GM18868 (cell line): ENCODE measurements at regions not wholly inside any gene's neighbourhood (a gene's known extent, or its start where the extent isn't known, plus 50 kb on each side); places are given as distances from the start of the nearest gene placed in this dataset.

ENCODE experiments used
- ATAC-seq: cut with Tn5 transposase; IDR thresholded peaks from one replicate; pipeline ENCODE4 v1.9.1; 2021; ENCODE audit warnings: mild to moderate bottlenecking, moderate library complexity; ENCODE audit not compliant: unreplicated experiment

DNA sequence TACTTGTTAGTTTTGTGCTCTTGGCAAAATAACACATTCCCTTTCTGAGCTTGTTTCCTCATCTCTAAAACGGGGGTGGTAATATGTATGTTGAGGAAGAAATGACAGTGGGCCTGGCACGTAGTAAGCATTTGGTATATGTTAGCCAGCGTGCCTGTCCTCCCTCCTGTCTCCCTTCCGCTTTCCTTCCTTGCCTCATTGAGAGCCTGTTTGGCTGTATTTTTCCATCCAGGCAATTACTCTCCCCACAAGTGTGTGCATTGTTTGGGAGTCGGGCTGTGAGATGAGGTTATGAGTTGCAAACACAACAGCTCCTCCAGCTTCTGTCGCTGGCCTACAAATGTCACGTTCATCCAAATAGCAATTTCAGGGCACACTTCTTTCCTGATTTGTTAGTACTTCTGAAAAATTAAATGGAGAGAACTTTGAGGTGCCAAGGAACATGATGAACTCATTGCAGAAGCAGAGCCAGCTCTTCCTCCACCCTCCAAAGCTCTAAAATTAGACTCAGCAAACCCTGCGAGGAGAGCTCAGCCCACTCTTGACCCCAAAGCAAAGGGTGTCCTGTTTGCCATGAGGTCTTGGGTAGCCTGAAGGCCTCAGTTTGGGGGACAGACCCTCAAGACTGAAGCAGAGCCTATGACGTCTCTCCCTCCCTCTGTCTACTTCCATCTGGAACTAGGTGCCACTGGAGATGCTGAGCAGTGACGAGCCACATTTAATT is 50.7 kb upstream of the TOX2 start:
- no peak for ATAC-seq

DNA sequence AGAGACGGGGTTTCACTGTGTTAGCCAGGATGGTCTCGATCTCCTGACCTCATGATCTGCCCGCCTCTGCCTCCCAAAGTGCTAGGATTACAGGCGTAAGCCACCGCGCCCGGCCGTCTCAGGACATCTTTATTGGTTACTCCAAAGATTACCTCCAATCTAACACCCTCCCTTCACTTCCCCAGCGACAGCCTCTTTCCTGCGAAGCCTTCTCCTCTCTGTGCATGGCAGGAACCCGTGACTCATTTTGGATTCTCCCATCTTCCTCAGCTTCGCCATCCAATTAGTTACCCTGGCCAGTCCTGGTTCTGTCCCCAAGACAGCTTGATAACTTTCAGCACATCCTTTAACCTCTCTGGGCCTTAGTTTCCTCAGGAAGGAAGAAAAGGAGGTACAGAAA is 51.3 kb upstream of the TOX2 start:
- ATAC-seq, result no peak

DNA sequence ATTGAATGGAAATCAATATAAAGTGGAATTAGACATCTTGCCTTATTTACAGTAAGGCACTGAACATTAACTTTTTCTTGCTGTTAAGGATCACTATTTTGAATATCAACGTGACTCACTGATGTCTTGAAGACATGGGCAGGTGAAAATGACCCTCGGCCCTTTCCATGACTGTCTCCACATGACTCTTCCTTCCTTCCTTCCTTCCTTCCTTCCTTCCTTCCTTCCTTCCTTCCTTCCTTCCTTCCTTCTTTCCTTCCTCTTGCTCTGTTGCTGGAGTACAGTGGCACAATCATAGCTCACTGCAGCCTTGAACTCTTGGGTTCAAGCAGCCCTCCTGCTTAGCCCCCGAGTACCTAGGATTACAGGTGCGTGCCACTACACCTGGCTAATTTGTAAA is 52.2 kb upstream of the TOX2 start:
- no peak for ATAC-seq

DNA sequence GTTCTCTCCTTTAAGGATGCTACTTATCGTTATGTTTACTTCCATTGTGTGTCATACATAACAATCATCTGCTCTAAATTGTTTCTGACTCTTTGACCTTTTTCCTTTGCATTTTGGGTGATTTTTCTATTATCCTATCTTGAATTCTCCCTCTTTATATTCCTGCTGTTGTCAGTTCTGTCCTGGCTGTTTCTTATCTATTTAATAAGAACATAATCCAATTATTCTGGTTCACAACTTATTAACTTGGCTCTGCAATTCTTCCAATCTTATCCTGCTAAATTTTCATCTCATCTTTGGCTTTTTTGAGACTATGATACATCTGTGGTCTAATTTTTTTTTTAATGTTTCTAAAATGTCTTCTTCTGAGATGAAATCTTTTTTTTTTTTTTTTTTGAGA is 54.7 kb upstream of the TOX2 start:
- no peak for ATAC-seq

DNA sequence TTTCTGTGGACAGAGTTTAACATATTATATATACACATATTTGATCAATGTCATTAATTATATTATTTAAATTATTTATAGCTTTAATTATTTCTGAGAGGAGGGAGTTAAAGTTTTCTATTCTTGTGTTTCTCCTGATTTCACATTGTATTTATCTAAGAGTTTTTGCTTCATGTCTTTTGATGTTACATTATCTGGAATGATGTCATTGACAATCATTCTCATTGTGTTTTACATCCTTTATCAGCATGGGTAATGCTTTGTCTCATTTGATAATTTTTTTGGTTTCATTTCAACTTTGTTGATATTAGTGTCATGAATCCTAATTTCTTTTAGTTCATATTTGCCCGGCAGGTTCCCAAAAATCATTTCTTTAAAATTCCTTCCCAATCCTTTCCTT is 56.7 kb upstream of the TOX2 start:
- ATAC-seq, result no peak

- ATAC-seq, result no peak
These were observed 57.5 kb upstream of the TOX2 start for GRCh38 chr20:43857127-43857526.

DNA sequence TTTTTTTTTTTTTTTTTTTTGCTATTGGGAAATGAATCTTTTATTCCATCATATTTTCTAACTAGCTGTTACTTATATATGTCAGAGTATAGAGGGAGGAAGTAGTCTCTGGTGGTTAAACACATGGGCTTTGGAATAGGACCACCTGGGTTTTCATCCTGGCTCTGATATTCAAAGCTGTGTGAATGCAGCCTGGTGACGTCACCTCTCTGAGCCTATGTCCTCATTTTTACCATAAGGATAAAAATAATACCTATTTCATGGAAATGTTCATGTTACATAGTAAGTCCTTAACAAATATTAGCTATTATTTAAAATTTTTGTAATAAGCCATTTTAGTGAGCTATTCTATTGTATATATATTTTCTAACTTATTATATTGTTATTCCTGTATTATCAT is 58.8 kb upstream of the TOX2 start:
- ATAC-seq, result no peak

- ATAC-seq, result no peak
These were observed 60.7 kb upstream of the TOX2 start for GRCh38 chr20:43853918-43854317.

- ATAC-seq, result no peak
These were observed 61.4 kb upstream of the TOX2 start for GRCh38 chr20:43853174-43853803.

DNA sequence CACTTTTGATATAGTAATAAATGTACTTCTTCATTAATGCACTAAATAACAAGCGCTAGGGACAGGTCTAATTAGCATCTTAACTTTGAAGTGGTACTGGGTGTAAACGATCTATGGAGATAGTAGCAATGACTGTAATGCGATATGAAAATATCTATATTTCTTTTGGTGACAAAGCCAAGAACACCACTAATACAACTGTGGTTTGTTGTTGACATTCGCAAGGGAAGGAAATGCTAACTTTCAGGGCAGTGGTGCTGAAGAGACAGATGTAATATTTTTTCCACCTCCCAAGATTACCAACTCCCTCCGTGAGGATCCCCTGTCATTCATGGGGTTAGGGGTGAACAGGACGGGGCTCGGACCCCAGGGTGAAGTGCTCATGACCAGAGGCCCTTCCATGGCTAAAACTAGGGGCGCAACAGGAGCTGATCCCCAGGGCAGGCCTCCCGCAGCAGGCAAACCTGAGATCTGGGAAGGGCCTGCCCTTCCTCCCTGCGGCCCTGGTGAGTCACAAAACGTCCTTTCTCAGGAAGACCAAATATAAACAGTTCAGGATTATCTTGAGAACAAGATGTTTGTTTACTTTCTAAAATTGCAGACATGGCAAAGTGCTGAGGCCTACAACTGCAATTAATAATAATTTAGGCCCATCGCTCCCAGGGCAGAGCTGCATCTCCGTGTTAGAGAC is 65.0 kb upstream of the TOX2 start:
- no peak for ATAC-seq

- ATAC-seq, result no peak
These were observed 68.1 kb upstream of the TOX2 start for GRCh38 chr20:43846516-43846905.

DNA sequence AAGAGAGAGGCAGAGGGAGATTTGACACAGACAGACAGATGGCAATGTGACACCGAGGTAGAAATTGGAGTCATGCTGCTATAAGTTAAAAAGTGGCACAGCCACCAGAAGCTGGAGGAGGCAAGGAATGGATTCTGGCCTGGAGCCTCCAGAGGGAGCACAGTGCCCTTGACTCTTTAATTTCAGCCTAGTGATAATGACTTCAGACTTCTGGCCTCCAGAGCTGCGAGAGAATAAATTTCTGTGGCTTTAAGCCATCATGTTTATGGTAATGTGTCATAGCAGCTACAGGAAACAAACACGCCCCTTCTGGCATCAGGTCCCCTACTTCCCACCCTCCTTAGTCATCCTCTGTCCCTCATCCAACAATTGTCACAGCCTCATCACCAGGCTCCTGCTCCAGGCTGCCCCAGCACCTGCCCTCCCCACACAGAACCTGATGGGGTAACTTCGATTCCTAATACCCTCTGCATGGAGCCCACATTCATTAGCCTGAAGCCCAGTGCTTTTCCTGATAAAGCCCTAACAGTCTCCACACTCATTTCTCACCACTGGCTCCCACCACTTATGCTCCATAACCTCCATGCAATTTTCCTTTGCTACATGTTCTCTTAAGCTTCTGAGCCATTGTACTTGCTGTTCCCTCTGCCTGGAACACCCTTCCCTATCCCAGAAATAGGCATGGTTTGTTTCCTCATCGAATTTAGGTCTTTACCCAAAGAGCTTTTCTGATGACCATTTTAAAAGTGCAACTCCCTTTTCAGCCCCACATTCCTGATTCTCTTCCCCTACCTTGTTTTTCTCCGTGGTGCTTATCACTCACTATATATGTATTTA is 69.7 kb upstream of the TOX2 start:
- ATAC-seq, result no peak

GRCh38 chr20:43843965-43844660 is 70.5 kb upstream of the TOX2 start:
- no peak for ATAC-seq

DNA sequence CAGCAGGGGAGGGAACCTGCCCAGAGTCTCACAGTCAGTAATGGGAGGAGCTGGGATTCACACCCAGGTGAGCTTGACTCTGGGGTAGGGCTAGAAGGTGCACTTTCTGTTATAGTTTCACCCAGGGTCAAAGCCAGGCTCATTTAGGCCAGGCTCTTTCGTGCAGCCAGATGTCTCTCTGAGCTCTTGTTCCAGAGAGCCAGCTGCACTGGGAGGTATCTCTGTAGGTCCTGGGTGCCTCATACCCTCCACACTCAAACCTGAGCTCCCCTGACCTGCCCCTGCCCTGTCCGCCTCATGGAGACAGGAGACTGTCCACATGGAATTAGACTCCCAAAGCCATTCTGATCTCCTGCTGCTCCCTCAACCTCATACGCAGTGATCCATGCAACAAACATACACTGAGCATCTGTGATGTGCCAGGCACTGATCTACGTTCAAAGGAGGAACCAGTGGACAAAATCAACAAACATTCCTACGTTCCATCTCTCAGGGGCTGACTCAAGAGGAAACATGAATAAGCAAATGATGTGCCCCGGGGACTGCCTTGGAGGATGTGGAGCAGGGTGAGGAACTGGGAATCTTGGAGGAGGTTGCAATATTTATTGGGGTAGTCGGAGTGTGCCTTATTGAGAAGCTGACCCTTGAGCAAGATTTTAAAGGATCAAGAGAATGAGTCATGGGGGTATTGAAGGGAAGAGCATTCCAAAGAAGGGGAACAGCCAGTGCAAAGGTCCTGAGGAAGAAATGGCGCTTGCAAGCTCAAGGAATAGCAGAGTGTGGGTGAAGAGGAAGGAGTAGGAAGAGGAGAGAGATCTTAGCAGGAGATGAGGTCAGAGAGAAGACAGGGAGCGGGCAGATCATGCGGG is 71.3 kb upstream of the TOX2 start:
- no peak for ATAC-seq

GRCh38 chr20:43842126-43843020 is 72.3 kb upstream of the TOX2 start:
- no peak for ATAC-seq

GRCh38 chr20:43840382-43841070 is 74.1 kb upstream of the TOX2 start:
- no peak for ATAC-seq

GRCh38 chr20:43839793-43840199 is 74.9 kb upstream of the TOX2 start:
- ATAC-seq, result no peak

- no peak for ATAC-seq
These were observed 76.0 kb upstream of the TOX2 start for GRCh38 chr20:43838703-43839060.
